Bone marrow (tissue), 2 donors: ENCODE measurements at regions not wholly inside any gene's neighbourhood (a gene's known extent, or its start where the extent isn't known, plus 50 kb on each side); places are given as distances from the start of the nearest gene placed in this dataset.
"Not testable (repeated sequence)": the region's sequence is repeated elsewhere in the genome, so short reads cannot be mapped to it uniquely, and the experiment has no call there.

Experiments
- DNase-seq, 2 donors: peaks; one replicate each; lab custom pipeline; 2025; lab: John Stamatoyannopoulos, UW

DNA sequence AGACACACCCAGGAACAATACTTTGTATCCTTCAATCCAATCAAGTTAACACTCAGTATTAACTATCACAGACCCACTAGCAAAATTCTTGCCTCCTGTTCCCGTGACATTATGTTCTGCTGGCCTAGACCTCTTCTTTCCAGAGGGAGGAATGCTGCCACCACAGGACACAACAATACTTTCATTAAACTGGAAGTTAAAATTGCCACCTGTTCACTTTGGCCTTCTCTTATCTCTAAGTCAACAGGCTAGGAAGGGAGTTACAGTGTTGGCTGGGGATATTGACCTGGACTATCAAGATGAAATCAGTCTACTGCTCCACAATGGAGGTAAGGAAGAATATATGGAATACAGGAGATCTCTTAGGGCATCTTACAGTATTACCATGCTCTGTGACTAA is 1000.4 kb upstream of the GBE1 start:
- no peak for DNase-seq

DNA sequence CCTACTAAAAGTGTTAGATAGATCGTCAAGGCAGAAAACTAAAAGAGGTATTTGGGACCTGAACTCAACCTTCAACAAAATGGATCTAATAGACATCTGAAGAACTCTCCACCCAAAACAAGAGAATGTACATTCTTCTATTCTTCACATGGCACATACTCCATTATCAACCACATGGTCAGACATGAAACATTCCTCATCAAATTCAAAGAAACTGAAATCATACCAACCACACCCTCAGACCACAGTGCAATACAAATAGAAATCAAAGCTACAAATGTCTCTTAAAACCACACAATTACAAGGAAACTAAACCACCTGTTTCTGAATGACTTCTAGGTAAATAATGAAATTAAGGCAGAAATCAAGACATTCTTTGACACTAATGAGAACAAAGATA is 984.1 kb upstream of the GBE1 start:
- no peak for DNase-seq

- DNase-seq: no peak
Observed at GRCh38 chr3:82743196-82743595, 981.8 kb upstream of the GBE1 start.

DNA sequence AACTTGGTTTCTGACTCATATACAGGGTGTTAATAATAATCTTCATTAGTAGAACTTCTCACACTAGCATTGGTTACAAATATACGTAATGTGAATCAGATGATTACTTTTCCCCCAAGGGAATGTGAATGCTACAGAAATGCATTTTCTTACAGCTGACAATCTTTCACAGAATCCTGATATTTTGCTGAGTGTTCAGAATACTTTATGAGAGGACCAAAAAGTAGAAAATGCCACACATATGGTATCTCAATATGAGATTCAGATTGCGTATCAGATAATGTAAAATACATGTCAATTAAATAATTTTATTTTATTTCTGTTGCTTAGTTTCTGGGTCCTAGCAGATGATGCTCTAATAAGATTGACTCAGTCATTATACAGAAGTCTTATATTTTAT is 979.9 kb upstream of the GBE1 start:
- DNase-seq: no peak

- no peak for DNase-seq
Observed at GRCh38 chr3:82739390-82739789, 977.9 kb upstream of the GBE1 start.

- no peak for DNase-seq
Observed at GRCh38 chr3:82736696-82737277, 975.3 kb upstream of the GBE1 start.

DNA sequence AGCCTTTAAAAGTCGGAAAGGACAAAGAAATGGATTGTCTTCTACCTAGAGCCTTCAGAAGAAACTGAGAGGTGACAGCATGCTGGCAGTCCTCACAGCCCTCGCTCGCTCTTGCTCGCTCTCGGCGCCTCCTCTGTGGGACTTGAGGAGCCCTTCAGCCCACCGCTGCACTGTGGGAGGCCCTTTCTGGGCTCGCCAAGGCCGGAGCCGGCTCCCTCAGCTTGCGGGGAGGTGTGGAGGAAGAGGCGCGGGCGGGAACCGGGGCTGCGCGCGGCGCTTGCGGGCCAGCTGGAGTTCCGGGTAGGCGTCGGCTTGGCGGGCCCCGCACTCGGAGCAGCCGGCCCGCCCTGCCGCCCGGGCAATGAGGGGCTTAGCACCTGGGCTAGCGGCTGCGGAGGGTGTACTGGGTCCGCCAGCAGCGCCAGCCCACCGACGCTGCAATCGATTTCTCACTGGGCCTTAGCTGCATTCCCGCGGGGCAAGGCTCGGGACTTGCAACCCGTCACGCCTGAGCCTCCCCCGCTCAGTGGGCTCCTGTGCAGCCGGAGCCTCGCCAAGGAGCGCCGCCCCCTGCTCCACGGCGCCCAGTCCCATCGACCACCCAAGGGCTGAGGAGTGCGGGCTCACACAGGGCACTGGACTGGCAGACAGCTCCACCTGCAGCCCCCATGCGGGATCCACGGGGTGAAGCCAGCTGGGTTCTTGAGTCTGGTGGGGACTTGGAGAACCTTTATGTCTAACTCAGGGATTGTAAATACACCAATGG is 953.8 kb upstream of the GBE1 start:
- no peak for DNase-seq

GRCh38 chr3:82707035-82707434 is 945.6 kb upstream of the GBE1 start:
- no peak for DNase-seq

GRCh38 chr3:82685761-82686160 is 924.3 kb upstream of the GBE1 start:
- DNase-seq: no peak

DNA sequence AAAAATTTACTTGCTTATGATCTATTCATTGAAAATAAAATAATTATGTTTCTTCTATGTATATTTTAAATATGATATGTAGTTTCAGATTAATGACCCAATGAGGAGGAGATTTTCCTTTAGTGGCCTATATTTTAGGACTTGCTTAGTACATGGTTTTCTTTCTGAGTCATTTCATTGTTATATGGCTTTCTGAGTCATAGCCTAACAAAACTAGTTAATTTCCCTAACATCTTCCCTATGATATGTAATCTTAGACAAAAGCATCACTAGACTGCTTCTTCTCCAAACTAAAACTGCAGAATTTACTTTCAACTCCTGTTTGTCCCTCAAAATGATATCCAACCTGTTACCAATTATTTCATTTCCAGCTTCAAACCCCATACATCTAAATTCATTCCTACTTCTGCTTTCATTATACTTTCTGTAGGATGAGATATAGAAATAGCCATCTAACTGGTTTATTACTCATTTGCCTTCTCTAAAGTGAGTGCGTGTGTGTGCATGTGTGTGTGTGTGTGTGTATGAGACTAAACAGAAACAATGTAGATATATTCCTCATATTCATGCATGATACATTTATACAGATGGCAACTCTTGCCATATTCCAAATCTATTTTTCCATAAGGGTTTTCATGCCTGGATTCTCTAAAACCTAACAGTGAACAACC is 915.0 kb upstream of the GBE1 start:
- no peak for DNase-seq

DNA sequence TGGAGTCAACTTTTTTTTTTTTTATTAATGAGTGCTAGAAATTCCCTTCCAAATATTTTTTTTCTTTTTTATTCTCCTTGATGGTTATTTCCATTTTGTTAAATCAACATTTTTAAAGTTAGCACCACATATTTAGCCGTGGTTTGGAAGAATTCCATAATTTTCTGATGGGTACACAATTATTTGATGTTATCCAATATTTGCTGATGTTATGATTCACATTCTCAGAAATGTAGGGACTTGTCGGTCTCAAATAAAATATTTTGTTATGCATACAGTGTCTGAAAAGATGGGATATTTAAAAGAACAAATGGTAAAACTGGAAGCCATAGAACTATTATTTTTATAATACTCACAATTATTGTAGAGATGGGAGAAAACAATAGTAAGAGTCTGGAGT is 911.5 kb upstream of the GBE1 start:
- DNase-seq: no peak

DNA sequence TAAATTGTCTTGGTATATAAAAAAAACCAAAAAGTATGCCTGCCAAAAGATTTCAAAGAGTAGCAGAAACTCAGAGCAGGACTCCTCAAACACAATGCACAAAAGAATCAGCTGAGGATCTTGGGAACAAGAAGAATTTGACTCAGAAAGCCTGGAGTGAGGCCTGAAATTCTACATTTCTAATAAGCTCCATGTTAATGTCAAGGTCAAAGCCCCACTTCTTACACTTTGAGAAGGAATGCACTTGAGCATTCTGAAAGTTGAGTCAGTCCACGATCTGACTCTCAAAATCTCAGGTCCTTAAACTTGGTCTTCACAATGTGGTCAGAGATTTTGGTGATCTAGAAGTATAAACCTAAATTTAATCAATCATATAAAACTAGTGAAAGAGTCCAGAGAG is 910.0 kb upstream of the GBE1 start:
- no peak for DNase-seq

DNA sequence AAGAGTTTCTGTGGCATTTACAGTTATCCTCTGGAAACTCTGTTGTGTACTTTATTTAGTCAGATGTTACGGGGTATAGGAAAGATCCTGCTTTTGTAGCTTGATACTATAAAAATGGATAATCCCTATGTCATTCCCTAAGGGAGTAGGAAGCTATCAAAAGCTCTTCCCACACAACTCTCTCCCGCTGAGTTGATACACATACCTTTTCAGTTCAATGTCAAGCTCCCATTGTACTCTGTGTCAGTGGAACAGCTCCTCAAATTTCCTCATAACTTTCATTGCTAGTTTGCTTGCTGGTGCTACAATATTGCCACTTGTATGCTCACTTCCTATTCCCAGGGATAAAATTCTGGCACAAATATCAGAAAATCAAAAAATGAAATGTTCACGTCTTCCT is 893.3 kb upstream of the GBE1 start:
- no peak for DNase-seq

DNA sequence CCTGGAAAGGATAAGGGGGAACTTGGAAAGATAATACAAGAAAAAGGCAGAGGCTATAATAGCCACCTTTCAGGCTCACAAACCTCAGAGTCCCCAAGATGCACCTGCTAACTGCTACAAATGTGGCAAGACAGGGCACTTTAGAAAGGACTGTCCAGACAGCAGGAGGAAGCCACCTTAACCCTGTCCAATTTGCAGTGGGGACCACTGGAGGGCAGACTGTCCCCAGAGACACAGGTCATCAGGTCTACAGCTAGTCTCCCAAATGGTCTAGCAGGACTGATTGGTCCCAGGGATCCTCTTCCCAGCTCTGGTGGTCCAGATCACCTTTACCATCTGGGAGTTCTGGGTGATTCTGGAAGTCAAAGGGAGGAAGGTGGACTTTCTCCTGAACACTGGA is 882.5 kb upstream of the GBE1 start:
- DNase-seq: no peak

- DNase-seq: no peak
Observed at GRCh38 chr3:82641701-82642100, 880.3 kb upstream of the GBE1 start.

DNA sequence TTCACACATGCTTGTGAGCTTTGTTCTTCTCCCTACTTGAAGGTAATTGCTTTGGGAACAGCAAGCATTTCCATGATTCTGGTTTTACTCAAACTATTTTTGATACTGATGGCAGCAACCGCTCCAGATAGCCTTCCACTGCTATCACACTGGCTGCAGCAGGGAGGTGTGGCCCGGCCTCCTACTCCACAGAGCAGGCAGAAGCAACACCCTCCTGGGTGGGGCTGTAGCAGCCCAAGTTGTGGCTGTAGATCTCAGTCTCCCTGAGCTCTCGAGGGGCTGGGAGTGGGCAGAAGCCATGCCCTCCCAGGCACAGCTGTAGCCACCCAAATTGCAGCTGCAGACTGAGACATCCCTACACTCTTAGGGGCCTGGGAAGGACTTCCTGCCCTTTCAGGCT is 878.8 kb upstream of the GBE1 start:
- no peak for DNase-seq

GRCh38 chr3:82637574-82637973 is 876.1 kb upstream of the GBE1 start:
- DNase-seq: no peak

DNA sequence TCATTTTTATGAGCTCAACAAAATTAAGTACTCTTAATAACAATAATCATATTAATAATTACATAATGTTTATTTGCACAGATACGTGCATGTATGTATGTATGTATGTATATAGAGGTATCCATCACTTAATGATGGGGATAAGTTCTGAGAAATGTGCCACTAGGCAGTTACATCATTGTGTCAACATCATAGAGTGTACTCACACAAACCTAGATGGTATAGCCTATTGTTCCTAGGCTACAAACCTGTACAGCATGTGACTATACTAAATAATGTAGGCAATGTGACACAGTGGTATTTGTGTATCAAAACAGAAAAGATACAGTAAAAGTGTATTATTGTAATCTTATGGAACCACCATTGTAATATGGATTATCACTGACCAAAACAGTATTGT is 874.7 kb upstream of the GBE1 start:
- DNase-seq: no peak

DNA sequence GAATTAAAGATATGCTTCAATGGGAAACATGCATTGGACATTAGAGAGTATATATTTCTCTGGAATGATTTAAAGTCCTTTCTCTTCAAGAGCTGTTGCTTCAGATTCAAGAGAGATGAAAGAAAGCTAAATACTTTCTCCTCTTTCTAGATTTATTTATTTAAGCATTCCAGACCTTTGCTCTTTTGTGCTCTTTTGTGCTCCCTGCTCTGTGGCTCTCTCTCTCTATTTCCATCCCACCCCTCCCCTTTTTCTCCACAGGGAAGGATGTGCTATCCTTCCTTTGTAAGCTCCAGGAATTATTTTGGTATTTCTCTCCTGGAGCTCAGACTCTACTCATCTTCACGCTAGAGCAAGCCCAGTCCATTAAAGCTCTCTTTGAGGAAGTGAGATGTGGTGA is 871.9 kb upstream of the GBE1 start:
- no peak for DNase-seq

GRCh38 chr3:82629937-82630336 is 868.5 kb upstream of the GBE1 start:
- DNase-seq: no peak

DNA sequence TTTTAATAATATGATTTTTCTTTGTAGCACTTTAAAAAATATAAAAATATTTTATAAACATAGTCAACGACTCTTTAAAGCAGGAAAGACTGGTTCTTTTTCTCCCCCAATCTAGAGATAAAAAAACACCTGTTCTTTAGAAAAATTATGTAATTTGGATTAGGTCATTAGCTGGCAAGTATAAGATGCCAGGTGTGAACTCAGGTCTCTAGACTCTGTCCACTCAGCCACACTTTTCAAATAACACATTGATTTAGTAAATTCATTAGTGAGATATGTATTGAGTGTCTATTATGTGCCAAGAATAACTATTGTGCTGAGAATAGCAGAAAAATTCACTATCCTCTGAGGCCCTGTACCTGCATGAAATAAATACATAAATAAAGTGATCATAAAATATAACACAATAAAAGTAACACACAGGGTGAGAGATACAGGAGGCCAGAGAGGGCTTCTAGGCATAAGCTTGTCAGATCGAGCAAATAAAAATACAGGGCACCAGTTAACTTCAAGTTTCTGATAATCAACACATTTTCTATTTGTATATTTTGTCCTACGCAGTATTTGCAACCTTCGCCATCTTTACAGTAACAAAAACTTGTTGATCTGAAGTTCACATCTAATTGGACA is 867.1 kb upstream of the GBE1 start:
- DNase-seq: no peak

- DNase-seq: no peak
Observed at GRCh38 chr3:82627733-82628132, 866.3 kb upstream of the GBE1 start.

DNA sequence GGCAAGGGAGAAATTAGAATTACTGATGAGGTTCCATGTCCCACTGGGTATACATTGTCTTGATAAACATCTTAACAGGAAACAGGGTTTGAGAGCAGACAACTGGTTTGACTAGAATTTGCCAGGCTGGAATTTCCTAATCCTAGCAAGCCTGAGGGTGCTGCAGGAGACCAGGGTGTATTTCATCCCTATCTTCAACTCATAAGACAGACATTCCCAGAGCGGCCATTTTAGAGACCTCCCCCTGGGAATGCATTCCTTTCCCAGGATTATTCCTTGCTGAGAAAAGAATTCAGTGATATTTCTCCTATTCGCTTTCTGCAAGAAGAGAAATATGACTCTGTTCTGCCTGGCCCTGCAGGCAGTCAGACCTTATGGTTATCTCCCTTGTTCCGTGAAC is 859.3 kb upstream of the GBE1 start:
- not testable (repeated sequence) for DNase-seq
